K562 (cell line): ENCODE measurements at regions not wholly inside any gene's neighbourhood (a gene's known extent, or its start where the extent isn't known, plus 50 kb on each side); places are given as distances from the start of the nearest gene placed in this dataset.

Source experiments
- ATAC-seq: fragments of 200-7000 bp; cut with Tn5 transposase; 3 replicates; pipeline ENCODE4 v1.9.1; 2020; ENCODE audit warnings: moderate library complexity
- BruUV-seq: library from RNA; stranded (reverse); fragments of 400-500 nt; replicated peaks from 2 replicates; lab custom pipeline; 2021; lab: Mats Ljungman, UMichigan
- CTCF ChIA-PET: fragments of 300-600 bp; formaldehyde crosslinking; extraction: SDS; loops from one replicate; lab custom pipeline; 2021; ENCODE audit warnings: low intra/inter-chr PET ratio; lab: Yijun Ruan, JAX
- POLR2A ChIA-PET: fragments of 300-600, 350-650 bp; sonication (Branson Sonifier 250); formaldehyde crosslinking; extraction: SDS; loops from one replicate; lab custom pipeline; 2021; ENCODE audit warnings: antibody characterized with exemption, inconsistent platforms; lab: Yijun Ruan, JAX
- DNase-seq, 4 experiments: peaks; one replicate each; pipeline versions ENCODE4 v3.0.0 to v3.0.0-alpha.2; 2011 to 2018; ENCODE audit warnings: low spot score in 3 of 4, mixed read lengths in 3 of 4; ENCODE audit errors: extremely low read depth in 1 of 4
- FAIRE-seq: peaks from 2 replicates; lab custom pipeline; 2011; peaks lifted over from hg19 to GRCh38; lab: Jason Lieb, UNC
- H2AFZ ChIP-seq: 2 replicates; pipeline ENCODE4 v1.6.0; 2011; ENCODE audit warnings: low read depth, low read length, control low read depth, inconsistent platforms
- H3K27ac ChIP-seq: fragments of 200-600 bp; 3 replicates; pipeline ENCODE4 v1.8.0; 2011; ENCODE audit warnings: low read depth, mild to moderate bottlenecking, control low read depth, inconsistent platforms, low read length, moderate library complexity, mixed read lengths; ENCODE audit errors: extremely low read depth
- H3K27me3 ChIP-seq, 2 experiments: fragments of 300-600 bp in 1 of 2; 2 replicates in 1 of 2; 3 replicates in 1 of 2; pipeline versions ENCODE4 v1.6.0 to v1.8.0; 2011; ENCODE audit warnings: inconsistent platforms in 2 of 2, low read length in 2 of 2, mild to moderate bottlenecking in 1 of 2, mixed read lengths in 1 of 2, moderate library complexity in 1 of 2; ENCODE audit not compliant: control insufficient read depth in 2 of 2, insufficient read depth in 2 of 2
- H3K36me3 ChIP-seq: fragments of 300-600 bp; 3 replicates; pipeline ENCODE4 v1.8.0; 2011; ENCODE audit warnings: mild to moderate bottlenecking, low read length, inconsistent platforms; ENCODE audit not compliant: control insufficient read depth, insufficient read depth
- H3K4me1 ChIP-seq, 2 experiments: fragments of 200-600 bp in 1 of 2; replicated peaks in 1 of 2; 2 replicates in 1 of 2; 3 replicates in 1 of 2; pipeline versions ENCODE4 v1.5.1 to v1.8.0; 2011; ENCODE audit warnings: inconsistent platforms in 2 of 2, low read length in 2 of 2, mild to moderate bottlenecking in 1 of 2, mixed read lengths in 1 of 2, moderate library complexity in 1 of 2; ENCODE audit not compliant: control insufficient read depth in 2 of 2, insufficient read depth in 2 of 2
- H3K4me2 ChIP-seq: 2 replicates; pipeline ENCODE4 v1.6.1; 2011; ENCODE audit warnings: low read length, control low read depth, inconsistent platforms, mixed read lengths; ENCODE audit not compliant: insufficient read depth
- H3K4me3 ChIP-seq: fragments of 200-600 bp; sonication (generic), shearing (Covaris generic); 2 replicates; pipeline ENCODE4 v1.5.1; 2016; ENCODE audit warnings: control low read depth, inconsistent platforms
- H3K79me2 ChIP-seq: fragments of 200-600 bp; 3 replicates; pipeline ENCODE4 v1.8.0; 2011; ENCODE audit warnings: low read length, inconsistent platforms; ENCODE audit not compliant: control insufficient read depth, insufficient read depth
- H3K9ac ChIP-seq, 2 experiments: 2 replicates each; pipeline versions ENCODE4 v1.6.0 to v1.6.1; 2011; ENCODE audit warnings: low read depth in 2 of 2, low read length in 2 of 2, control low read depth in 1 of 2, inconsistent platforms in 1 of 2, mild to moderate bottlenecking in 1 of 2, mixed read lengths in 1 of 2; ENCODE audit not compliant: insufficient read depth in 1 of 2
- H3K9me1 ChIP-seq: one replicate; pipeline ENCODE4 v1.6.0; 2011; ENCODE audit warnings: inconsistent platforms, mild to moderate bottlenecking, low read length, moderate library complexity; ENCODE audit not compliant: control insufficient read depth, insufficient read depth
- H3K9me3 ChIP-seq: replicated peaks from 2 replicates; pipeline ENCODE4 v1.5.1; 2011; ENCODE audit warnings: low read depth, low read length, inconsistent platforms; ENCODE audit not compliant: control insufficient read depth, insufficient read depth
- H4K20me1 ChIP-seq: replicated peaks from 2 replicates; pipeline ENCODE4 v1.6.1; 2011; ENCODE audit warnings: low read length, inconsistent platforms, mixed read lengths; ENCODE audit not compliant: control insufficient read depth, insufficient read depth
- BACH1 ChIP-seq: fragments of 200-800 bp; sonication (Bioruptor generic); IDR thresholded peaks from 2 replicates; pipeline ENCODE4 v1.6.1; 2016; ENCODE audit warnings: missing genetic modification characterization, missing compliant biosample characterization
- DNMT1 ChIP-seq: fragments of 450-650 bp; IDR thresholded peaks from 2 replicates; pipeline ENCODE4 v1.6.1; 2016; ENCODE audit warnings: antibody characterized with exemption, mild to moderate bottlenecking
- ESRRB ChIP-seq: fragments of 250-450 bp; sonication (Bioruptor Pico); IDR thresholded peaks from 2 replicates; pipeline ENCODE4 v1.5.0; 2020; ENCODE audit warnings: mild to moderate bottlenecking, moderate library complexity, borderline replicate concordance
- LARP7 ChIP-seq: fragments of 450-650 bp; IDR thresholded peaks from 2 replicates; pipeline ENCODE4 v1.6.1; 2016
- MTA3 ChIP-seq: fragments of 450-650 bp; formaldehyde crosslinking; IDR thresholded peaks from 2 replicates; pipeline ENCODE4 v1.6.1; 2017; ENCODE audit warnings: mild to moderate bottlenecking, borderline replicate concordance
- MXI1 ChIP-seq: IDR thresholded peaks from 2 replicates; pipeline ENCODE4 v1.6.1; 2011; ENCODE audit warnings: low read depth, mild to moderate bottlenecking, improper control_type of control experiment, low read length
- PHF8 ChIP-seq: fragments of 200-600 bp; sonication (generic); IDR thresholded peaks from 2 replicates; pipeline ENCODE4 v1.6.1; 2012; ENCODE audit warnings: mixed run types, mild to moderate bottlenecking, inconsistent platforms, low read length, moderate library complexity, borderline replicate concordance
- RBM34 ChIP-seq: fragments of 200-400 bp; formaldehyde crosslinking; IDR thresholded peaks from 2 replicates; pipeline ENCODE4 v1.6.1; 2018; ENCODE audit warnings: low read length, borderline replicate concordance; ENCODE audit not compliant: insufficient read depth
- SP1 ChIP-seq: sonication (generic); formaldehyde crosslinking; IDR thresholded peaks from 2 replicates; pipeline ENCODE4 v1.8.1; 2022; ENCODE audit warnings: mild to moderate bottlenecking, missing genetic modification reagents
- USF2 ChIP-seq: sonication (generic); formaldehyde crosslinking; IDR thresholded peaks from 2 replicates; pipeline ENCODE4 v1.5.0; 2020; ENCODE audit warnings: missing genetic modification reagents
- ZEB2 ChIP-seq: fragments of 450-650 bp; IDR thresholded peaks from 2 replicates; pipeline ENCODE4 v1.6.1; 2016
- ZNF197 ChIP-seq: fragments of 200-800 bp; sonication (Bioruptor generic); IDR thresholded peaks from 2 replicates; pipeline ENCODE4 v1.6.1; 2016; ENCODE audit warnings: low read depth, missing genetic modification characterization, missing compliant biosample characterization
- WGBS: fragments of 100-300 bp; shearing (Covaris generic); methylation state at CpG from one replicate; pipeline ENCODE4 v1.1.6; 2016; ENCODE audit warnings: low coverage, mixed read lengths; ENCODE audit not compliant: insufficient coverage; ENCODE audit errors: missing lambda C conversion rate; 5-methylcytosine and 5-hydroxymethylcytosine counted together
- in situ Hi-C: fragments of 300-500 bp; cut with MboI; formaldehyde crosslinking; loops from 4 replicates; pipeline ENCODE4 v1.15.0; 2018; ENCODE audit warnings: inconsistent platforms, mixed read lengths
- intact Hi-C: fragments of 100-400 bp; cut with micrococcal nuclease; formaldehyde crosslinking; loops from 2 replicates; pipeline ENCODE4 v1.14.2; 2022

DNA sequence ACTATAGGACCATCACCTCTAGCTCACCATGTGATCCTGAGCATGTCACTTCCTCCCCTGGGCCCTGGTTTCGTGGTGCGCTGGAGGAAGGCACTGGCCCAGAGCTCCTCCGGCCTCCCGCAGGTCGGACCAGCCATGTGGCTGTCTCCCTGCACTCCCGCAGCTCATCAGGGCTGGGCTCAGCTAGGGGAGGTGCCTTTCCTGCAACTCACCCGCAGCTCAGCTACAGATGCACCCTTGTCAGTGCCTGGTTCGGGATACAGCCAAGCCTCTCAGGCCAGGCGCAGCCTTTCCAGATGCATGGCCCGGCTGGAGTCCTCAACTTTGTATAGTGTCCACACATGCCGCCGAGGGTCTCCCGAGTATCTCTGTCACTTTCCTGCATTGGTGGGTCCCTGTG lies 138.2 kb upstream of the VSTM2B start:
- CTCF ChIA-PET, result no interaction called here
- TF ChIP-seq LARP7 (no peak), DNMT1 (no peak), BACH1 (tag) (no peak)
- no peak for ATAC-seq
- Histone ChIP-seq H3K36me3 (no peaks in the 10 kb centered on the region), H3K27me3 (peaks cover 0 to 12% of the 10 kb centered on the region in 2 experiments; a peak in 2 of 5 replicates), H4K20me1 (no peaks in the 10 kb centered on the region), H2AFZ (no peak overlapping the region), H3K4me2 (no peak overlapping the region), H3K9me3 (no peaks in the 10 kb centered on the region), H3K79me2 (no peaks in the 10 kb centered on the region), H3K9me1 (no peaks in the 10 kb centered on the region), H3K27ac (no peak overlapping the region), H3K4me1 (no peaks in the 10 kb centered on the region), H3K9ac (no peak overlapping the region), H3K4me3 (no peak overlapping the region)
- no peak for DNase-seq
- BruUV-seq, result no TSS peak
- in situ Hi-C loops, result no loop called here
- 0% methylated on average over 11 of the region's 13 CpGs for WGBS
- intact Hi-C loops, result no loop called here
- no peak for FAIRE-seq
- POLR2A ChIA-PET, result interaction anchor here (0.6 kb wide), 1 partner anchor 957 kb away, joined by 3 read pairs; no protein-coding TSS in a partner anchor

DNA sequence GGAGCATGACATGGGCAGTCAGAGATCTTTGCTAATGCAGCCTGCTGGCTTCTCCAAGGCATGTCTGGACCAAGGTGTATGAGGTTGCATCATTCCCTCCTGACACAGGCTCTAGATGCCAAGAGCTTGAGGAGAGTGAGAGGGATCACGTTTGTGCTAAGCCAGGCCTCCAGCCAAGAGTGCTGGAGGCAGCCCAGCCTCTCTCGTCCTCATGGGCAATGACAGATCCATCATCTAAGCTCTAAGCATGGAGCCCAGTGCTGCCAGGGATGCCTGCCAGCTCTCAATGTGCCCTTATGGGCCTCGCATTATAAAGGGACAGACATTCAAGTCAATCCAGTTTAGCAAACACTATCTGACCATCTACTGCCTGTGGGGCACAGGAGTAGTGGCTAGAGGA lies 136.3 kb upstream of the VSTM2B start:
- Histone ChIP-seq H4K20me1 (no peaks in the 10 kb centered on the region), H3K27me3 (peaks cover 0 to 12% of the 10 kb centered on the region in 2 experiments; a peak in 2 of 5 replicates), H3K27ac (no peak overlapping the region), H3K36me3 (no peaks in the 10 kb centered on the region), H3K4me1 (no peaks in the 10 kb centered on the region), H3K9ac (no peak overlapping the region), H3K4me2 (no peak overlapping the region), H3K4me3 (no peak overlapping the region), H3K9me1 (no peaks in the 10 kb centered on the region), H3K9me3 (no peaks in the 10 kb centered on the region), H2AFZ (no peak overlapping the region), H3K79me2 (no peaks in the 10 kb centered on the region)
- intact Hi-C loops, result no loop called here
- no TSS peak for BruUV-seq
- in situ Hi-C loops, result no loop called here
- POLR2A ChIA-PET, result interaction anchor here (0.6 kb wide), 1 partner anchor 1442 kb away, joined by 3 read pairs; no protein-coding TSS in a partner anchor
- CTCF ChIA-PET, result no interaction called here
- DNase-seq, result no peak
- WGBS, result 0% methylated on average over 3 of the region's 3 CpGs
- no peak for ATAC-seq
- no peak for FAIRE-seq
- TF ChIP-seq MXI1, result no peak
- TF ChIP-seq USF2 (CRISPR knock-in tag), result no peak
- no peak for TF ChIP-seq MTA3
- TF ChIP-seq RBM34, result no peak
- no peak for TF ChIP-seq ZEB2
- TF ChIP-seq ZNF197, result no peak
- TF ChIP-seq PHF8, result no peak
- no peak for TF ChIP-seq SP1 (CRISPR knock-in tag)
- TF ChIP-seq ESRRB (CRISPR knock-in tag), result no peak
